K562 (cell line): ENCODE measurements at regions not wholly inside any gene's neighbourhood (a gene's known extent, or its start where the extent isn't known, plus 50 kb on each side); places are given as distances from the start of the nearest gene placed in this dataset.

ENCODE experiments used
- ATAC-seq: fragments of 200-7000 bp; cut with Tn5 transposase; 3 replicates; pipeline ENCODE4 v1.9.1; 2020; ENCODE audit warnings: moderate library complexity
- BruUV-seq: library from RNA; stranded (reverse); fragments of 400-500 nt; replicated peaks from 2 replicates; lab custom pipeline; 2021; lab: Mats Ljungman, UMichigan
- CTCF ChIA-PET: fragments of 300-600 bp; formaldehyde crosslinking; extraction: SDS; loops from one replicate; lab custom pipeline; 2021; ENCODE audit warnings: low intra/inter-chr PET ratio; lab: Yijun Ruan, JAX
- POLR2A ChIA-PET: fragments of 300-600, 350-650 bp; sonication (Branson Sonifier 250); formaldehyde crosslinking; extraction: SDS; loops from one replicate; lab custom pipeline; 2021; ENCODE audit warnings: antibody characterized with exemption, inconsistent platforms; lab: Yijun Ruan, JAX
- DNase-seq, 4 experiments: peaks; one replicate each; pipeline versions ENCODE4 v3.0.0 to v3.0.0-alpha.2; 2011 to 2018; ENCODE audit warnings: low spot score in 3 of 4, mixed read lengths in 3 of 4; ENCODE audit errors: extremely low read depth in 1 of 4
- FAIRE-seq: peaks from 2 replicates; lab custom pipeline; 2011; peaks lifted over from hg19 to GRCh38; lab: Jason Lieb, UNC
- H2AFZ ChIP-seq: 2 replicates; pipeline ENCODE4 v1.6.0; 2011; ENCODE audit warnings: low read depth, low read length, control low read depth, inconsistent platforms
- H3K27ac ChIP-seq: fragments of 200-600 bp; 3 replicates; pipeline ENCODE4 v1.8.0; 2011; ENCODE audit warnings: low read depth, mild to moderate bottlenecking, control low read depth, inconsistent platforms, low read length, moderate library complexity, mixed read lengths; ENCODE audit errors: extremely low read depth
- H3K27me3 ChIP-seq, 2 experiments: fragments of 300-600 bp in 1 of 2; 2 replicates in 1 of 2; 3 replicates in 1 of 2; pipeline versions ENCODE4 v1.6.0 to v1.8.0; 2011; ENCODE audit warnings: inconsistent platforms in 2 of 2, low read length in 2 of 2, mild to moderate bottlenecking in 1 of 2, mixed read lengths in 1 of 2, moderate library complexity in 1 of 2; ENCODE audit not compliant: control insufficient read depth in 2 of 2, insufficient read depth in 2 of 2
- H3K36me3 ChIP-seq: fragments of 300-600 bp; 3 replicates; pipeline ENCODE4 v1.8.0; 2011; ENCODE audit warnings: mild to moderate bottlenecking, low read length, inconsistent platforms; ENCODE audit not compliant: control insufficient read depth, insufficient read depth
- H3K4me1 ChIP-seq, 2 experiments: fragments of 200-600 bp in 1 of 2; replicated peaks in 1 of 2; 2 replicates in 1 of 2; 3 replicates in 1 of 2; pipeline versions ENCODE4 v1.5.1 to v1.8.0; 2011; ENCODE audit warnings: inconsistent platforms in 2 of 2, low read length in 2 of 2, mild to moderate bottlenecking in 1 of 2, mixed read lengths in 1 of 2, moderate library complexity in 1 of 2; ENCODE audit not compliant: control insufficient read depth in 2 of 2, insufficient read depth in 2 of 2
- H3K4me2 ChIP-seq: 2 replicates; pipeline ENCODE4 v1.6.1; 2011; ENCODE audit warnings: low read length, control low read depth, inconsistent platforms, mixed read lengths; ENCODE audit not compliant: insufficient read depth
- H3K4me3 ChIP-seq: fragments of 200-600 bp; sonication (generic), shearing (Covaris generic); 2 replicates; pipeline ENCODE4 v1.5.1; 2016; ENCODE audit warnings: control low read depth, inconsistent platforms
- H3K79me2 ChIP-seq: fragments of 200-600 bp; 3 replicates; pipeline ENCODE4 v1.8.0; 2011; ENCODE audit warnings: low read length, inconsistent platforms; ENCODE audit not compliant: control insufficient read depth, insufficient read depth
- H3K9ac ChIP-seq, 2 experiments: 2 replicates each; pipeline versions ENCODE4 v1.6.0 to v1.6.1; 2011; ENCODE audit warnings: low read depth in 2 of 2, low read length in 2 of 2, control low read depth in 1 of 2, inconsistent platforms in 1 of 2, mild to moderate bottlenecking in 1 of 2, mixed read lengths in 1 of 2; ENCODE audit not compliant: insufficient read depth in 1 of 2
- H3K9me1 ChIP-seq: one replicate; pipeline ENCODE4 v1.6.0; 2011; ENCODE audit warnings: inconsistent platforms, mild to moderate bottlenecking, low read length, moderate library complexity; ENCODE audit not compliant: control insufficient read depth, insufficient read depth
- H3K9me3 ChIP-seq: replicated peaks from 2 replicates; pipeline ENCODE4 v1.5.1; 2011; ENCODE audit warnings: low read depth, low read length, inconsistent platforms; ENCODE audit not compliant: control insufficient read depth, insufficient read depth
- H4K20me1 ChIP-seq: replicated peaks from 2 replicates; pipeline ENCODE4 v1.6.1; 2011; ENCODE audit warnings: low read length, inconsistent platforms, mixed read lengths; ENCODE audit not compliant: control insufficient read depth, insufficient read depth
- CTCF ChIP-seq, 3 experiments: IDR thresholded peaks in 2 of 3; conservative IDR thresholded peaks in 1 of 3; 2 replicates each; pipeline ENCODE4 v1.5.1; 2011 to 2012; ENCODE audit warnings: low read length in 3 of 3, mild to moderate bottlenecking in 3 of 3, control low read depth in 2 of 3, improper control_type of control experiment in 1 of 3, inconsistent platforms in 1 of 3, low read depth in 1 of 3, mixed read lengths in 1 of 3, moderate library complexity in 1 of 3; ENCODE audit not compliant: insufficient read depth in 2 of 3
- NR2C2 ChIP-seq, 2 experiments: fragments of 200-800 bp in 1 of 2; sonication (Bioruptor generic) in 1 of 2; sonication (generic) in 1 of 2; formaldehyde crosslinking in 1 of 2; IDR thresholded peaks; 2 replicates each; pipeline versions ENCODE4 v1.6.1 to v1.8.0; 2016 to 2022; ENCODE audit warnings: mild to moderate bottlenecking in 1 of 2, missing compliant biosample characterization in 1 of 2, missing genetic modification characterization in 1 of 2, missing genetic modification reagents in 1 of 2
- WGBS: fragments of 100-300 bp; shearing (Covaris generic); methylation state at CpG from one replicate; pipeline ENCODE4 v1.1.6; 2016; ENCODE audit warnings: low coverage, mixed read lengths; ENCODE audit not compliant: insufficient coverage; ENCODE audit errors: missing lambda C conversion rate; 5-methylcytosine and 5-hydroxymethylcytosine counted together
- in situ Hi-C: fragments of 300-500 bp; cut with MboI; formaldehyde crosslinking; loops from 4 replicates; pipeline ENCODE4 v1.15.0; 2018; ENCODE audit warnings: inconsistent platforms, mixed read lengths
- intact Hi-C: fragments of 100-400 bp; cut with micrococcal nuclease; formaldehyde crosslinking; loops from 2 replicates; pipeline ENCODE4 v1.14.2; 2022

- POLR2A ChIA-PET: interaction anchor here (0.6 to 0.9 kb wide), 6 partner anchors 9 to 825 kb away, joined by 3 to 4 read pairs (median 3); no protein-coding TSS in a partner anchor
- Histone ChIP-seq H4K20me1 (peaks cover 9% of the 10 kb centered on the region), H3K9me1 (no peaks in the 10 kb centered on the region), H3K36me3 (no peaks in the 10 kb centered on the region), H3K79me2 (no peaks in the 10 kb centered on the region), H3K9ac (no peak overlapping the region)
- WGBS: 0% methylated on average over 10 of the region's 12 CpGs
- intact Hi-C loops: no loop called here
- CTCF ChIA-PET: interaction anchor here (0.5 to 0.7 kb wide), 2 partner anchors 137 to 401 kb away, joined by 3 to 4 read pairs; no protein-coding TSS in a partner anchor
- BruUV-seq: no TSS peak
- TF ChIP-seq CTCF (IDR thresholded peaks at IDR 0.05 in 2 of 3, conservative IDR thresholded peaks at IDR 0.05 in 1 of 3; ENCODE audit: insufficient read depth in 2 of 3, low read depth in 1 of 3, low read length in 3 of 3): peak in 1 of 3 experiments; percentile 10; a peak in 1 of 6 replicates
- TF ChIP-seq NR2C2 (CRISPR knock-in tag; IDR thresholded peaks at IDR 0.05): no peak
- TF ChIP-seq NR2C2 (tag; IDR thresholded peaks at IDR 0.05): no peak
- TF ChIP-seq, all 486 proteins: peak for 1
- no peak overlapping the region for H3K27ac ChIP-seq
- ATAC-seq: no peak
- H3K4me2 ChIP-seq: no peak overlapping the region
- no peaks in the 10 kb centered on the region for H3K4me1 ChIP-seq
- H3K4me3 ChIP-seq: no peak overlapping the region
- no peaks in the 10 kb centered on the region for H3K9me3 ChIP-seq
- H3K27me3 ChIP-seq: peaks cover 16 to 59% of the 10 kb centered on the region in 2 experiments
- H2AFZ ChIP-seq: no peak overlapping the region
- no peak for DNase-seq
- no peak for FAIRE-seq
- in situ Hi-C loops: no loop called here
Measured at GRCh38 chr11:119523539-119524157, 100.7 kb upstream of the THY1 start.
